GM23338 (cell line): ENCODE measurements at regions not wholly inside any gene's neighbourhood (a gene's known extent, or its start where the extent isn't known, plus 50 kb on each side); places are given as distances from the start of the nearest gene placed in this dataset.

Source experiments
- ATAC-seq: fragments of 200-7000 bp; cut with Tn5 transposase; 3 replicates; pipeline ENCODE4 v1.9.1; 2020
- DNase-seq: peaks from one replicate; pipeline ENCODE4 v3.0.0-alpha.2; 2015; ENCODE audit warnings: low spot score
- H2AFZ ChIP-seq: fragments of 200-600 bp; sonication (generic); 2 replicates; pipeline ENCODE4 v1.8.0; 2016; ENCODE audit warnings: antibody characterized with exemption, mild to moderate bottlenecking, moderate library complexity
- H3F3A ChIP-seq: fragments of 200-600 bp; sonication (generic); replicated peaks from 2 replicates; pipeline ENCODE4 v1.8.0; 2017; ENCODE audit warnings: antibody characterized with exemption, mixed run types, low read depth
- H3K27ac ChIP-seq: fragments of 200-600 bp; sonication (generic); 2 replicates; pipeline ENCODE4 v1.6.1; 2016; ENCODE audit warnings: low read depth
- H3K27me3 ChIP-seq: fragments of 200-600 bp; sonication (generic); 2 replicates; pipeline ENCODE4 v1.8.0; 2016; ENCODE audit warnings: mild to moderate bottlenecking, mixed run types, moderate library complexity; ENCODE audit not compliant: insufficient read depth
- H3K36me3 ChIP-seq: fragments of 200-600 bp; sonication (generic); 2 replicates; pipeline ENCODE4 v1.8.0; 2016; ENCODE audit warnings: mild to moderate bottlenecking; ENCODE audit not compliant: insufficient read depth
- H3K4me1 ChIP-seq: fragments of 200-600 bp; sonication (generic); 2 replicates; pipeline ENCODE4 v1.8.0; 2016; ENCODE audit warnings: mild to moderate bottlenecking, moderate library complexity; ENCODE audit not compliant: insufficient read depth
- H3K4me2 ChIP-seq: fragments of 200-600 bp; sonication (generic); 2 replicates; pipeline ENCODE4 v1.7.1; 2017; ENCODE audit warnings: mixed run types
- H3K4me3 ChIP-seq: fragments of 200-600 bp; sonication (generic); 2 replicates; pipeline ENCODE4 v1.6.1; 2016; ENCODE audit warnings: mixed run types
- H3K79me2 ChIP-seq: fragments of 200-600 bp; sonication (generic); replicated peaks from 2 replicates; pipeline ENCODE4 v1.8.0; 2017; ENCODE audit warnings: mild to moderate bottlenecking; ENCODE audit not compliant: insufficient read depth
- H3K9me2 ChIP-seq: fragments of 200-600 bp; sonication (generic); 2 replicates; pipeline ENCODE4 v1.8.0; 2017; ENCODE audit not compliant: insufficient read depth
- H4K20me1 ChIP-seq: fragments of 200-600 bp; sonication (generic); replicated peaks from 2 replicates; pipeline ENCODE4 v1.8.0; 2017; ENCODE audit warnings: mild to moderate bottlenecking; ENCODE audit not compliant: insufficient read depth
- H3K27ac Mint-ChIP-seq: 2 replicates; pipeline ENCODE4 v1.8.0; 2020; ENCODE audit warnings: inconsistent platforms, mild to moderate bottlenecking, moderate library complexity, mixed read lengths
- H3K27me3 Mint-ChIP-seq: 3 replicates; pipeline ENCODE4 v1.8.0; 2022; ENCODE audit warnings: low read depth, mild to moderate bottlenecking, moderate library complexity, mixed read lengths, inconsistent platforms; ENCODE audit not compliant: insufficient read depth, poor library complexity
- H3K36me3 Mint-ChIP-seq: 3 replicates; pipeline ENCODE4 v1.8.0; 2021; ENCODE audit warnings: low read depth, mild to moderate bottlenecking, inconsistent platforms, moderate library complexity, mixed read lengths
- H3K4me1 Mint-ChIP-seq: 3 replicates; pipeline ENCODE4 v1.8.0; 2020; ENCODE audit warnings: mild to moderate bottlenecking, inconsistent platforms, mixed read lengths
- H3K4me3 Mint-ChIP-seq: 3 replicates; pipeline ENCODE4 v1.8.0; 2021; ENCODE audit warnings: moderate library complexity, mild to moderate bottlenecking, inconsistent platforms, mixed read lengths
- H3K9me3 Mint-ChIP-seq: 3 replicates; pipeline ENCODE4 v1.8.0; 2020; ENCODE audit warnings: moderate library complexity, mild to moderate bottlenecking, inconsistent platforms, mixed read lengths
- CREB1 ChIP-seq: fragments of 250-450 bp; sonication (Bioruptor Pico); IDR thresholded peaks from 2 replicates; pipeline ENCODE4 v1.5.0; 2020; ENCODE audit warnings: low read depth, mild to moderate bottlenecking, moderate library complexity
- EZH2 ChIP-seq: fragments of 200-600 bp; sonication (generic); IDR thresholded peaks from one replicate; pipeline ENCODE4 v1.8.0; 2017; ENCODE audit warnings: antibody characterized with exemption, mild to moderate bottlenecking, low read depth; ENCODE audit not compliant: unreplicated experiment
- EZH2phosphoT487 ChIP-seq: fragments of 200-600 bp; sonication (generic); IDR thresholded peaks from one replicate; pipeline ENCODE4 v1.8.1; 2018; ENCODE audit warnings: antibody characterized with exemption; ENCODE audit not compliant: unreplicated experiment
- JUNB ChIP-seq: IDR thresholded peaks from one replicate; pipeline ENCODE4 v1.6.1; 2016; ENCODE audit warnings: antibody characterized with exemption; ENCODE audit not compliant: unreplicated experiment
- NANOG ChIP-seq: IDR thresholded peaks from 2 replicates; pipeline ENCODE4 v1.6.1; 2016; ENCODE audit warnings: antibody characterized with exemption, borderline replicate concordance
- POLR2AphosphoS5 ChIP-seq: IDR thresholded peaks from 2 replicates; pipeline ENCODE4 v1.6.1; 2016; ENCODE audit warnings: antibody characterized with exemption, low read depth
- STAT1 ChIP-seq: IDR thresholded peaks from one replicate; pipeline ENCODE4 v1.6.1; 2016; ENCODE audit warnings: antibody characterized with exemption; ENCODE audit not compliant: unreplicated experiment
- ZNF114 ChIP-seq: fragments of 250-450 bp; sonication (Bioruptor Pico); IDR thresholded peaks from 2 replicates; pipeline ENCODE4 v1.5.0; 2020; ENCODE audit warnings: mild to moderate bottlenecking, moderate library complexity
- ZNF331 ChIP-seq: fragments of 250-450 bp; sonication (Bioruptor Pico); IDR thresholded peaks from 2 replicates; pipeline ENCODE4 v1.5.0; 2020; ENCODE audit warnings: low read depth, mild to moderate bottlenecking, moderate library complexity
- TF ChIP-seq, protein P1 (sequence below): fragments of 250-450 bp; sonication (Bioruptor Pico); IDR thresholded peaks from 2 replicates; pipeline ENCODE4 v1.5.0; 2020; ENCODE audit warnings: mild to moderate bottlenecking, moderate library complexity
- TF ChIP-seq, protein P2 (sequence below): IDR thresholded peaks from 2 replicates; pipeline ENCODE4 v1.6.1; 2016; ENCODE audit warnings: antibody characterized with exemption
- TF ChIP-seq, protein P3 (sequence below), 2 experiments: fragments of 200-600 bp in 1 of 2; sonication (generic) in 1 of 2; conservative IDR thresholded peaks; 2 replicates each; pipeline versions ENCODE4 v1.5.1 to v1.6.1; 2016 to 2017; ENCODE audit warnings: antibody characterized with exemption in 2 of 2, low read depth in 2 of 2, mild to moderate bottlenecking in 2 of 2, moderate library complexity in 1 of 2
- TF ChIP-seq, protein P4 (sequence below): IDR thresholded peaks from one replicate; pipeline ENCODE4 v1.6.1; 2018; ENCODE audit warnings: antibody characterized with exemption; ENCODE audit not compliant: unreplicated experiment

DNA sequence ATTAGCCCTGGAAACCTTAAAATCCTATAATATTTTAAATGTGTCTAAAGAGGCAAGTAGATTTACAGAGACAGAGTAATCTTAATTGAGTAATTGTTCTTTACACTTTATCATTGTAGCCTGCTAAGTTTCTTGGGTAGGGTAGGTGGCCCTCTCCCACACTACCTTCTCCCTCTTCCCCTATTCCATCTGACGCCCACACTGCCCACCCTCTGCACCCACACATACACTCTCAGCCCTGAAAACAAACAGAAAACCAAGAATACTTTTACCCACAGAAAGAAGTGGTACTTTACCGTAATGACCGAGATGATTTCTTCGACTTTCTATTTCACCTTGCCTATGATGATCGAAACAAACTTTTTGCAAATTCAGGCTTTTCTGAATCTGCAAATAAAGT is 320.4 kb upstream of the OBI1 start:
- Histone ChIP-seq H4K20me1 (no peaks in the 10 kb centered on the region), H3K79me2 (no peaks in the 10 kb centered on the region), H3F3A (no peaks in the 10 kb centered on the region), H3K4me2 (no peak overlapping the region), H2AFZ (no peak overlapping the region), H3K36me3 (no peaks in the 10 kb centered on the region), H3K4me1 (no peaks in the 10 kb centered on the region), H3K27me3 (no peaks in the 10 kb centered on the region), H3K4me3 (no peak overlapping the region), H3K27ac (no peak overlapping the region), H3K9me2 (no peaks in the 10 kb centered on the region)
- H3K9me3 Mint-ChIP-seq = no peaks in the 10 kb centered on the region
- TF ChIP-seq ZNF114 (no peak), JUNB (no peak), NANOG (no peak), POLR2AphosphoS5 (no peak), CREB1 (CRISPR knock-in tag) (no peak), EZH2 (no peak), EZH2phosphoT487 (no peak), ZNF331 (no peak), STAT1 (no peak)
- TF ChIP-seq, protein P1, sequence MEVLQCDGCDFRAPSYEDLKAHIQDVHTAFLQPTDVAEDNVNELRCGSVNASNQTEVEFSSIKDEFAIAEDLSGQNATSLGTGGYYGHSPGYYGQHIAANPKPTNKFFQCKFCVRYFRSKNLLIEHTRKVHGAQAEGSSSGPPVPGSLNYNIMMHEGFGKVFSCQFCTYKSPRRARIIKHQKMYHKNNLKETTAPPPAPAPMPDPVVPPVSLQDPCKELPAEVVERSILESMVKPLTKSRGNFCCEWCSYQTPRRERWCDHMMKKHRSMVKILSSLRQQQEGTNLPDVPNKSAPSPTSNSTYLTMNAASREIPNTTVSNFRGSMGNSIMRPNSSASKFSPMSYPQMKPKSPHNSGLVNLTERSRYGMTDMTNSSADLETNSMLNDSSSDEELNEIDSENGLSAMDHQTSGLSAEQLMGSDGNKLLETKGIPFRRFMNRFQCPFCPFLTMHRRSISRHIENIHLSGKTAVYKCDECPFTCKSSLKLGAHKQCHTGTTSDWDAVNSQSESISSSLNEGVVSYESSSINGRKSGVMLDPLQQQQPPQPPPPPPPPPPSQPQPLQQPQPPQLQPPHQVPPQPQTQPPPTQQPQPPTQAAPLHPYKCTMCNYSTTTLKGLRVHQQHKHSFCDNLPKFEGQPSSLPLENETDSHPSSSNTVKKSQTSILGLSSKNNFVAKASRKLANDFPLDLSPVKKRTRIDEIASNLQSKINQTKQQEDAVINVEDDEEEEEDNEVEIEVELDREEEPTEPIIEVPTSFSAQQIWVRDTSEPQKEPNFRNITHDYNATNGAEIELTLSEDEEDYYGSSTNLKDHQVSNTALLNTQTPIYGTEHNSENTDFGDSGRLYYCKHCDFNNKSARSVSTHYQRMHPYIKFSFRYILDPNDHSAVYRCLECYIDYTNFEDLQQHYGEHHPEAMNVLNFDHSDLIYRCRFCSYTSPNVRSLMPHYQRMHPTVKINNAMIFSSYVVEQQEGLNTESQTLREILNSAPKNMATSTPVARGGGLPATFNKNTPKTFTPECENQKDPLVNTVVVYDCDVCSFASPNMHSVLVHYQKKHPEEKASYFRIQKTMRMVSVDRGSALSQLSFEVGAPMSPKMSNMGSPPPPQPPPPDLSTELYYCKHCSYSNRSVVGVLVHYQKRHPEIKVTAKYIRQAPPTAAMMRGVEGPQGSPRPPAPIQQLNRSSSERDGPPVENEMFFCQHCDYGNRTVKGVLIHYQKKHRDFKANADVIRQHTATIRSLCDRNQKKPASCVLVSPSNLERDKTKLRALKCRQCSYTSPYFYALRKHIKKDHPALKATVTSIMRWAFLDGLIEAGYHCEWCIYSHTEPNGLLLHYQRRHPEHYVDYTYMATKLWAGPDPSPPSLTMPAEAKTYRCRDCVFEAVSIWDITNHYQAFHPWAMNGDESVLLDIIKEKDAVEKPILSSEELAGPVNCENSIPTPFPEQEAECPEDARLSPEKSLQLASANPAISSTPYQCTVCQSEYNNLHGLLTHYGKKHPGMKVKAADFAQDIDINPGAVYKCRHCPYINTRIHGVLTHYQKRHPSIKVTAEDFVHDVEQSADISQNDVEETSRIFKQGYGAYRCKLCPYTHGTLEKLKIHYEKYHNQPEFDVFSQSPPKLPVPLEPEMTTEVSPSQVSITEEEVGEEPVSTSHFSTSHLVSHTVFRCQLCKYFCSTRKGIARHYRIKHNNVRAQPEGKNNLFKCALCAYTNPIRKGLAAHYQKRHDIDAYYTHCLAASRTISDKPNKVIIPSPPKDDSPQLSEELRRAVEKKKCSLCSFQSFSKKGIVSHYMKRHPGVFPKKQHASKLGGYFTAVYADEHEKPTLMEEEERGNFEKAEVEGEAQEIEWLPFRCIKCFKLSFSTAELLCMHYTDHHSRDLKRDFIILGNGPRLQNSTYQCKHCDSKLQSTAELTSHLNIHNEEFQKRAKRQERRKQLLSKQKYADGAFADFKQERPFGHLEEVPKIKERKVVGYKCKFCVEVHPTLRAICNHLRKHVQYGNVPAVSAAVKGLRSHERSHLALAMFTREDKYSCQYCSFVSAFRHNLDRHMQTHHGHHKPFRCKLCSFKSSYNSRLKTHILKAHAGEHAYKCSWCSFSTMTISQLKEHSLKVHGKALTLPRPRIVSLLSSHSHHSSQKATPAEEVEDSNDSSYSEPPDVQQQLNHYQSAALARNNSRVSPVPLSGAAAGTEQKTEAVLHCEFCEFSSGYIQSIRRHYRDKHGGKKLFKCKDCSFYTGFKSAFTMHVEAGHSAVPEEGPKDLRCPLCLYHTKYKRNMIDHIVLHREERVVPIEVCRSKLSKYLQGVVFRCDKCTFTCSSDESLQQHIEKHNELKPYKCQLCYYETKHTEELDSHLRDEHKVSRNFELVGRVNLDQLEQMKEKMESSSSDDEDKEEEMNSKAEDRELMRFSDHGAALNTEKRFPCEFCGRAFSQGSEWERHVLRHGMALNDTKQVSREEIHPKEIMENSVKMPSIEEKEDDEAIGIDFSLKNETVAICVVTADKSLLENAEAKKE (CRISPR knock-in tag) = no peak
- TF ChIP-seq, protein P2, sequence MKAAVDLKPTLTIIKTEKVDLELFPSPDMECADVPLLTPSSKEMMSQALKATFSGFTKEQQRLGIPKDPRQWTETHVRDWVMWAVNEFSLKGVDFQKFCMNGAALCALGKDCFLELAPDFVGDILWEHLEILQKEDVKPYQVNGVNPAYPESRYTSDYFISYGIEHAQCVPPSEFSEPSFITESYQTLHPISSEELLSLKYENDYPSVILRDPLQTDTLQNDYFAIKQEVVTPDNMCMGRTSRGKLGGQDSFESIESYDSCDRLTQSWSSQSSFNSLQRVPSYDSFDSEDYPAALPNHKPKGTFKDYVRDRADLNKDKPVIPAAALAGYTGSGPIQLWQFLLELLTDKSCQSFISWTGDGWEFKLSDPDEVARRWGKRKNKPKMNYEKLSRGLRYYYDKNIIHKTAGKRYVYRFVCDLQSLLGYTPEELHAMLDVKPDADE = no peak
- TF ChIP-seq, protein P3, sequence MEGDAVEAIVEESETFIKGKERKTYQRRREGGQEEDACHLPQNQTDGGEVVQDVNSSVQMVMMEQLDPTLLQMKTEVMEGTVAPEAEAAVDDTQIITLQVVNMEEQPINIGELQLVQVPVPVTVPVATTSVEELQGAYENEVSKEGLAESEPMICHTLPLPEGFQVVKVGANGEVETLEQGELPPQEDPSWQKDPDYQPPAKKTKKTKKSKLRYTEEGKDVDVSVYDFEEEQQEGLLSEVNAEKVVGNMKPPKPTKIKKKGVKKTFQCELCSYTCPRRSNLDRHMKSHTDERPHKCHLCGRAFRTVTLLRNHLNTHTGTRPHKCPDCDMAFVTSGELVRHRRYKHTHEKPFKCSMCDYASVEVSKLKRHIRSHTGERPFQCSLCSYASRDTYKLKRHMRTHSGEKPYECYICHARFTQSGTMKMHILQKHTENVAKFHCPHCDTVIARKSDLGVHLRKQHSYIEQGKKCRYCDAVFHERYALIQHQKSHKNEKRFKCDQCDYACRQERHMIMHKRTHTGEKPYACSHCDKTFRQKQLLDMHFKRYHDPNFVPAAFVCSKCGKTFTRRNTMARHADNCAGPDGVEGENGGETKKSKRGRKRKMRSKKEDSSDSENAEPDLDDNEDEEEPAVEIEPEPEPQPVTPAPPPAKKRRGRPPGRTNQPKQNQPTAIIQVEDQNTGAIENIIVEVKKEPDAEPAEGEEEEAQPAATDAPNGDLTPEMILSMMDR (conservative IDR thresholded peaks at IDR 0.05; ENCODE audit: low read depth in 2 of 2) = no peak
- TF ChIP-seq, protein P4, sequence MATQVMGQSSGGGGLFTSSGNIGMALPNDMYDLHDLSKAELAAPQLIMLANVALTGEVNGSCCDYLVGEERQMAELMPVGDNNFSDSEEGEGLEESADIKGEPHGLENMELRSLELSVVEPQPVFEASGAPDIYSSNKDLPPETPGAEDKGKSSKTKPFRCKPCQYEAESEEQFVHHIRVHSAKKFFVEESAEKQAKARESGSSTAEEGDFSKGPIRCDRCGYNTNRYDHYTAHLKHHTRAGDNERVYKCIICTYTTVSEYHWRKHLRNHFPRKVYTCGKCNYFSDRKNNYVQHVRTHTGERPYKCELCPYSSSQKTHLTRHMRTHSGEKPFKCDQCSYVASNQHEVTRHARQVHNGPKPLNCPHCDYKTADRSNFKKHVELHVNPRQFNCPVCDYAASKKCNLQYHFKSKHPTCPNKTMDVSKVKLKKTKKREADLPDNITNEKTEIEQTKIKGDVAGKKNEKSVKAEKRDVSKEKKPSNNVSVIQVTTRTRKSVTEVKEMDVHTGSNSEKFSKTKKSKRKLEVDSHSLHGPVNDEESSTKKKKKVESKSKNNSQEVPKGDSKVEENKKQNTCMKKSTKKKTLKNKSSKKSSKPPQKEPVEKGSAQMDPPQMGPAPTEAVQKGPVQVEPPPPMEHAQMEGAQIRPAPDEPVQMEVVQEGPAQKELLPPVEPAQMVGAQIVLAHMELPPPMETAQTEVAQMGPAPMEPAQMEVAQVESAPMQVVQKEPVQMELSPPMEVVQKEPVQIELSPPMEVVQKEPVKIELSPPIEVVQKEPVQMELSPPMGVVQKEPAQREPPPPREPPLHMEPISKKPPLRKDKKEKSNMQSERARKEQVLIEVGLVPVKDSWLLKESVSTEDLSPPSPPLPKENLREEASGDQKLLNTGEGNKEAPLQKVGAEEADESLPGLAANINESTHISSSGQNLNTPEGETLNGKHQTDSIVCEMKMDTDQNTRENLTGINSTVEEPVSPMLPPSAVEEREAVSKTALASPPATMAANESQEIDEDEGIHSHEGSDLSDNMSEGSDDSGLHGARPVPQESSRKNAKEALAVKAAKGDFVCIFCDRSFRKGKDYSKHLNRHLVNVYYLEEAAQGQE = no peak
- H3K27me3 Mint-ChIP-seq = no peaks in the 10 kb centered on the region
- H3K4me3 Mint-ChIP-seq = no peak overlapping the region
- no peak for ATAC-seq
- DNase-seq = no peak
- H3K4me1 Mint-ChIP-seq = no peaks in the 10 kb centered on the region
- H3K27ac Mint-ChIP-seq = no peak overlapping the region; the same call in 1 of the 2 replicates
- H3K36me3 Mint-ChIP-seq = no peaks in the 10 kb centered on the region
